ENCODE measurements at regions not wholly inside any gene's neighbourhood (a gene's known extent, or its start where the extent isn't known, plus 50 kb on each side); places are given as distances from the start of the nearest gene placed in this dataset.

GRCh38 chr17:68657576-68657975 lies 56.4 kb upstream of the FAM20A start:
- 20 to 35% (median 22%) methylated on average over 2 of the region's 2 CpGs for WGBS, 3 donors
- Histone ChIP-seq H3K27ac (no peak overlapping the region), H3K4me1 (no peaks in the 10 kb centered on the region), H3K36me3 (ENCODE audit: insufficient read depth in 1 of 2, low read depth in 1 of 2) (no peaks in the 10 kb centered on the region), H3K4me3 (no peak overlapping the region), H3K9me3 (no peaks in the 10 kb centered on the region), H3K27me3 (ENCODE audit: insufficient read depth in 3 of 3, low read length in 2 of 3) (no peaks in the 10 kb centered on the region)
- intact Hi-C loops (cut with DNase I): no loop called here
- no peak for TF ChIP-seq CTCF (IDR thresholded peaks at IDR 0.05)
- ATAC-seq: no peak
- DNase-seq: no peak

GRCh38 chr17:68657166-68657565 lies 56.0 kb upstream of the FAM20A start:
- H3K27ac ChIP-seq: no peak overlapping the region
- H3K4me1 ChIP-seq: no peaks in the 10 kb centered on the region
- ATAC-seq: no peak
- H3K27me3 ChIP-seq (ENCODE audit: insufficient read depth in 3 of 3, low read length in 2 of 3): no peaks in the 10 kb centered on the region
- intact Hi-C loops (cut with DNase I): no loop called here
- no peaks in the 10 kb centered on the region for H3K9me3 ChIP-seq
- no peak overlapping the region for H3K4me3 ChIP-seq
- H3K36me3 ChIP-seq (ENCODE audit: insufficient read depth in 1 of 2, low read depth in 1 of 2): no peaks in the 10 kb centered on the region
- DNase-seq: no peak
- WGBS, 3 donors: 19 to 33% (median 30%) methylated on average over 4 of the region's 4 CpGs
- no peak for TF ChIP-seq CTCF (IDR thresholded peaks at IDR 0.05)

- no peak for ATAC-seq
- no peaks in the 10 kb centered on the region for H3K36me3 ChIP-seq (ENCODE audit: insufficient read depth in 1 of 2, low read depth in 1 of 2)
- no peaks in the 10 kb centered on the region for H3K27me3 ChIP-seq (ENCODE audit: insufficient read depth in 3 of 3, low read length in 2 of 3)
- H3K4me3 ChIP-seq: no peak overlapping the region
- WGBS, 3 donors: 41 to 42% (median 42%) methylated on average over 4 of the region's 4 CpGs
- no peaks in the 10 kb centered on the region for H3K4me1 ChIP-seq
- no peak for TF ChIP-seq CTCF (IDR thresholded peaks at IDR 0.05)
- no peak for DNase-seq
- no peaks in the 10 kb centered on the region for H3K9me3 ChIP-seq
- intact Hi-C loops (cut with DNase I): no loop called here
- no peak overlapping the region for H3K27ac ChIP-seq
Measured at GRCh38 chr17:68656666-68657065, 55.5 kb upstream of the FAM20A start.
